GM23338 (cell line): ENCODE measurements at regions not wholly inside any gene's neighbourhood (a gene's known extent, or its start where the extent isn't known, plus 50 kb on each side); places are given as distances from the start of the nearest gene placed in this dataset.

Experiments used
- ATAC-seq: fragments of 200-7000 bp; cut with Tn5 transposase; 3 replicates; pipeline ENCODE4 v1.9.1; 2020
- DNase-seq: peaks from one replicate; pipeline ENCODE4 v3.0.0-alpha.2; 2015; ENCODE audit warnings: low spot score
- H2AFZ ChIP-seq: fragments of 200-600 bp; sonication (generic); 2 replicates; pipeline ENCODE4 v1.8.0; 2016; ENCODE audit warnings: antibody characterized with exemption, mild to moderate bottlenecking, moderate library complexity
- H3F3A ChIP-seq: fragments of 200-600 bp; sonication (generic); replicated peaks from 2 replicates; pipeline ENCODE4 v1.8.0; 2017; ENCODE audit warnings: antibody characterized with exemption, mixed run types, low read depth
- H3K27ac ChIP-seq: fragments of 200-600 bp; sonication (generic); 2 replicates; pipeline ENCODE4 v1.6.1; 2016; ENCODE audit warnings: low read depth
- H3K27me3 ChIP-seq: fragments of 200-600 bp; sonication (generic); 2 replicates; pipeline ENCODE4 v1.8.0; 2016; ENCODE audit warnings: mild to moderate bottlenecking, mixed run types, moderate library complexity; ENCODE audit not compliant: insufficient read depth
- H3K36me3 ChIP-seq: fragments of 200-600 bp; sonication (generic); 2 replicates; pipeline ENCODE4 v1.8.0; 2016; ENCODE audit warnings: mild to moderate bottlenecking; ENCODE audit not compliant: insufficient read depth
- H3K4me1 ChIP-seq: fragments of 200-600 bp; sonication (generic); 2 replicates; pipeline ENCODE4 v1.8.0; 2016; ENCODE audit warnings: mild to moderate bottlenecking, moderate library complexity; ENCODE audit not compliant: insufficient read depth
- H3K4me2 ChIP-seq: fragments of 200-600 bp; sonication (generic); 2 replicates; pipeline ENCODE4 v1.7.1; 2017; ENCODE audit warnings: mixed run types
- H3K4me3 ChIP-seq: fragments of 200-600 bp; sonication (generic); 2 replicates; pipeline ENCODE4 v1.6.1; 2016; ENCODE audit warnings: mixed run types
- H3K79me2 ChIP-seq: fragments of 200-600 bp; sonication (generic); replicated peaks from 2 replicates; pipeline ENCODE4 v1.8.0; 2017; ENCODE audit warnings: mild to moderate bottlenecking; ENCODE audit not compliant: insufficient read depth
- H3K9me2 ChIP-seq: fragments of 200-600 bp; sonication (generic); 2 replicates; pipeline ENCODE4 v1.8.0; 2017; ENCODE audit not compliant: insufficient read depth
- H4K20me1 ChIP-seq: fragments of 200-600 bp; sonication (generic); replicated peaks from 2 replicates; pipeline ENCODE4 v1.8.0; 2017; ENCODE audit warnings: mild to moderate bottlenecking; ENCODE audit not compliant: insufficient read depth
- H3K27ac Mint-ChIP-seq: 2 replicates; pipeline ENCODE4 v1.8.0; 2020; ENCODE audit warnings: inconsistent platforms, mild to moderate bottlenecking, moderate library complexity, mixed read lengths
- H3K27me3 Mint-ChIP-seq: 3 replicates; pipeline ENCODE4 v1.8.0; 2022; ENCODE audit warnings: low read depth, mild to moderate bottlenecking, moderate library complexity, mixed read lengths, inconsistent platforms; ENCODE audit not compliant: insufficient read depth, poor library complexity
- H3K36me3 Mint-ChIP-seq: 3 replicates; pipeline ENCODE4 v1.8.0; 2021; ENCODE audit warnings: low read depth, mild to moderate bottlenecking, inconsistent platforms, moderate library complexity, mixed read lengths
- H3K4me1 Mint-ChIP-seq: 3 replicates; pipeline ENCODE4 v1.8.0; 2020; ENCODE audit warnings: mild to moderate bottlenecking, inconsistent platforms, mixed read lengths
- H3K4me3 Mint-ChIP-seq: 3 replicates; pipeline ENCODE4 v1.8.0; 2021; ENCODE audit warnings: moderate library complexity, mild to moderate bottlenecking, inconsistent platforms, mixed read lengths
- H3K9me3 Mint-ChIP-seq: 3 replicates; pipeline ENCODE4 v1.8.0; 2020; ENCODE audit warnings: moderate library complexity, mild to moderate bottlenecking, inconsistent platforms, mixed read lengths
- CTCF ChIP-seq, 2 experiments: fragments of 200-600 bp in 1 of 2; sonication (generic) in 1 of 2; conservative IDR thresholded peaks; 2 replicates each; pipeline versions ENCODE4 v1.5.1 to v1.6.1; 2016 to 2017; ENCODE audit warnings: antibody characterized with exemption in 2 of 2, low read depth in 2 of 2, mild to moderate bottlenecking in 2 of 2, moderate library complexity in 1 of 2
- ETS1 ChIP-seq: IDR thresholded peaks from 2 replicates; pipeline ENCODE4 v1.6.1; 2016; ENCODE audit warnings: antibody characterized with exemption
- EZH2 ChIP-seq: fragments of 200-600 bp; sonication (generic); IDR thresholded peaks from one replicate; pipeline ENCODE4 v1.8.0; 2017; ENCODE audit warnings: antibody characterized with exemption, mild to moderate bottlenecking, low read depth; ENCODE audit not compliant: unreplicated experiment
- JUNB ChIP-seq: IDR thresholded peaks from one replicate; pipeline ENCODE4 v1.6.1; 2016; ENCODE audit warnings: antibody characterized with exemption; ENCODE audit not compliant: unreplicated experiment
- ZNF331 ChIP-seq: fragments of 250-450 bp; sonication (Bioruptor Pico); IDR thresholded peaks from 2 replicates; pipeline ENCODE4 v1.5.0; 2020; ENCODE audit warnings: low read depth, mild to moderate bottlenecking, moderate library complexity
- ZNF462 ChIP-seq: fragments of 250-450 bp; sonication (Bioruptor Pico); IDR thresholded peaks from 2 replicates; pipeline ENCODE4 v1.5.0; 2020; ENCODE audit warnings: mild to moderate bottlenecking, moderate library complexity

- TF ChIP-seq ZNF462 (CRISPR knock-in tag), result no peak
- TF ChIP-seq EZH2, result no peak
- no peak for TF ChIP-seq JUNB
Observed at GRCh38 chr5:173455599-173455957, 127.4 kb upstream of the STC2 start (continued).

- DNase-seq (no peak), ATAC-seq (no peak)
- Histone ChIP-seq H3F3A (no peaks in the 10 kb centered on the region), H3K79me2 (no peaks in the 10 kb centered on the region), H3K4me3 (no peak overlapping the region), H3K27me3 (no peaks in the 10 kb centered on the region), H3K4me1 (no peaks in the 10 kb centered on the region), H3K4me2 (no peak overlapping the region), H4K20me1 (no peaks in the 10 kb centered on the region), H2AFZ (no peak overlapping the region), H3K9me2 (peaks cover 6% of the 10 kb centered on the region), H3K36me3 (no peaks in the 10 kb centered on the region), H3K27ac (no peak overlapping the region)
- Mint-ChIP-seq H3K36me3 (no peaks in the 10 kb centered on the region), H3K4me1 (no peaks in the 10 kb centered on the region; the same call in 2 of the 3 replicates), H3K9me3 (no peaks in the 10 kb centered on the region), H3K27ac (no peak overlapping the region), H3K4me3 (no peak overlapping the region), H3K27me3 (no peaks in the 10 kb centered on the region)
- TF ChIP-seq ETS1 (no peak), CTCF (conservative IDR thresholded peaks at IDR 0.05; ENCODE audit: low read depth in 2 of 2) (no peak), ZNF331 (CRISPR knock-in tag) (no peak)
Observed at GRCh38 chr5:173454736-173455598, 126.8 kb upstream of the STC2 start.
